ENCODE measurements at regions not wholly inside any gene's neighbourhood (a gene's known extent, or its start where the extent isn't known, plus 50 kb on each side); places are given as distances from the start of the nearest gene placed in this dataset.

- H3K18ac ChIP-seq (ENCODE audit: extremely low read depth, low read length) = no peak overlapping the region
- WGBS, 2 experiments (ENCODE audit: extremely low coverage in 1 of 2, insufficient coverage in 1 of 2, insufficient read length in 1 of 2, insufficient replicate concordance in 2 of 2, low coverage in 1 of 2, low lambda C conversion rate in 2 of 2, missing lambda C conversion rate in 1 of 2) = 90% methylated on average over 4 of the region's 4 CpGs; no CpG with 5 or more reads in 1 of the 2 experiments
- H2BK12ac ChIP-seq (ENCODE audit: low read depth, low read length) = no peak overlapping the region
- no peak overlapping the region for H3K4ac ChIP-seq (replicated peaks; ENCODE audit: insufficient read length, low read depth, low read length)
- peaks cover 0 to under 1% (median 0%) of the 10 kb centered on the region in 4 experiments; a peak in 3 of 7 replicates for H3K4me1 ChIP-seq (replicated peaks in 1 of 4; ENCODE audit: control insufficient read depth in 3 of 4, insufficient read depth in 4 of 4, low read length in 3 of 4)
- H3K56ac ChIP-seq (replicated peaks; ENCODE audit: insufficient read length, low read depth, low read length) = no peak overlapping the region
- H2BK5ac ChIP-seq (ENCODE audit: low read depth, low read length) = no peak overlapping the region
- H3K9ac ChIP-seq (replicated peaks in 1 of 4; ENCODE audit: extremely low read depth in 1 of 4, low read depth in 3 of 4, low read length in 3 of 4) = no peak overlapping the region
- no peak for DNase-seq (ENCODE audit: low read depth in 1 of 2, low spot score in 2 of 2)
- no peak for FAIRE-seq
- no peak for TF ChIP-seq BCL11A (IDR thresholded peaks at IDR 0.05; ENCODE audit: low read depth in 2 of 2, low read length in 2 of 2)
- no peak for TF ChIP-seq TAF1 (IDR thresholded peaks at IDR 0.05; ENCODE audit: low read depth, low read length)
- TF ChIP-seq EZH2 (IDR thresholded peaks at IDR 0.05; ENCODE audit: low read depth, low read length, severe bottlenecking) = no peak
- TF ChIP-seq TBP (IDR thresholded peaks at IDR 0.05; ENCODE audit: low read depth, low read length) = no peak
- no peak for TF ChIP-seq NANOG (IDR thresholded peaks at IDR 0.05; ENCODE audit: insufficient read depth, low read depth, low read length, poor library complexity, severe bottlenecking)
- TF ChIP-seq JUN (IDR thresholded peaks at IDR 0.05; ENCODE audit: low read depth, low read length) = no peak
- TF ChIP-seq CEBPB (IDR thresholded peaks at IDR 0.05; ENCODE audit: low read depth, low read length) = no peak
- no peak for TF ChIP-seq MAFK (IDR thresholded peaks at IDR 0.05; ENCODE audit: low read depth, low read length)
- TF ChIP-seq POLR2AphosphoS5 (IDR thresholded peaks at IDR 0.05; ENCODE audit: low read depth, low read length) = no peak
- TF ChIP-seq SP4 (IDR thresholded peaks at IDR 0.05; ENCODE audit: low read length) = no peak
- no peak for TF ChIP-seq CTCF (IDR thresholded peaks at IDR 0.05; ENCODE audit: control extremely low read depth in 1 of 3, insufficient read depth in 1 of 3, low read depth in 1 of 3, low read length in 3 of 3)
- no peak overlapping the region for H3K23ac ChIP-seq (ENCODE audit: insufficient read length)
- no peak overlapping the region for H3K4me3 ChIP-seq (ENCODE audit: extremely low read depth in 1 of 4, insufficient read depth in 2 of 4, low read depth in 3 of 4, low read length in 4 of 4)
- no peak overlapping the region for H2BK15ac ChIP-seq (ENCODE audit: low read length)
- no peak overlapping the region for H2BK20ac ChIP-seq (ENCODE audit: low read length)
- no peak overlapping the region for H4K5ac ChIP-seq (ENCODE audit: insufficient read length, low read depth, low read length)
- no peaks in the 10 kb centered on the region for H3K79me1 ChIP-seq (ENCODE audit: low read depth, low read length)
- H4K20me1 ChIP-seq (replicated peaks in 1 of 2; ENCODE audit: control insufficient read depth in 1 of 2, insufficient read depth in 2 of 2, low read length in 2 of 2) = no peaks in the 10 kb centered on the region
- H4K91ac ChIP-seq (replicated peaks; ENCODE audit: insufficient read length, low read length) = no peak overlapping the region
- no peaks in the 10 kb centered on the region for H3K9me3 ChIP-seq (ENCODE audit: insufficient read depth in 2 of 2, low read depth in 1 of 2, low read length in 1 of 2)
- no peak overlapping the region for H2AK5ac ChIP-seq (ENCODE audit: low read depth, low read length)
- no peak overlapping the region for H2BK120ac ChIP-seq (replicated peaks; ENCODE audit: low read depth, low read length)
- no peak overlapping the region for H3K4me2 ChIP-seq (ENCODE audit: insufficient read depth in 1 of 2, low read depth in 2 of 2, low read length in 2 of 2)
- no peaks in the 10 kb centered on the region for H3K23me2 ChIP-seq (ENCODE audit: low read depth, low read length)
- no peaks in the 10 kb centered on the region for H3K36me3 ChIP-seq (ENCODE audit: control insufficient read depth in 2 of 4, insufficient read depth in 4 of 4, low read length in 3 of 4)
- CTCF ChIA-PET (ENCODE audit: partially characterized antibody) = interaction anchor here (0.8 to 1.1 kb wide), 2 partner anchors 26 to 221 kb away, joined by 3 read pairs; no protein-coding TSS in a partner anchor
- H3K27me3 ChIP-seq (replicated peaks in 1 of 4; ENCODE audit: control insufficient read depth in 3 of 4, extremely low read depth in 1 of 4, insufficient read depth in 3 of 4, low read length in 3 of 4) = no peaks in the 10 kb centered on the region
- POLR2A ChIA-PET (ENCODE audit: partially characterized antibody) = no interaction called here
- H2AFZ ChIP-seq (ENCODE audit: low read length) = no peak overlapping the region
- no peak overlapping the region for H3K14ac ChIP-seq (ENCODE audit: insufficient read length)
- no peaks in the 10 kb centered on the region for H3K79me2 ChIP-seq (ENCODE audit: control insufficient read depth in 1 of 2, insufficient read depth in 2 of 2, low read length in 2 of 2)
- no peak overlapping the region for H3K27ac ChIP-seq (ENCODE audit: low read depth, low read length)
- H4K8ac ChIP-seq (ENCODE audit: extremely low read depth, insufficient read depth, low read length) = no peak overlapping the region
Measured at GRCh38 chr3:177465257-177465642, 268.0 kb upstream of the TBL1XR1 start.
